WTC11 (cell line): ENCODE measurements at regions not wholly inside any gene's neighbourhood (a gene's known extent, or its start where the extent isn't known, plus 50 kb on each side); places are given as distances from the start of the nearest gene placed in this dataset.

ENCODE experiments used
- ATF6 ChIP-seq: sonication (generic); formaldehyde crosslinking; IDR thresholded peaks from 2 replicates; pipeline ENCODE4 v1.8.1; 2023; ENCODE audit warnings: mild to moderate bottlenecking, missing genetic modification reagents
- CREB1 ChIP-seq: sonication (generic); formaldehyde crosslinking; IDR thresholded peaks from 2 replicates; pipeline ENCODE4 v1.8.0; 2023; ENCODE audit warnings: mild to moderate bottlenecking, missing genetic modification reagents
- CTCF ChIP-seq: fragments of 200-600 bp; IDR thresholded peaks from 2 replicates; pipeline ENCODE4 v1.8.0; 2022; ENCODE audit warnings: antibody characterized with exemption
- ESRRA ChIP-seq: sonication (generic); formaldehyde crosslinking; IDR thresholded peaks from 2 replicates; pipeline ENCODE4 v1.8.1; 2022; ENCODE audit warnings: mild to moderate bottlenecking, missing genetic modification reagents, borderline replicate concordance
- GABPB1 ChIP-seq: sonication (generic); formaldehyde crosslinking; IDR thresholded peaks from 2 replicates; pipeline ENCODE4 v1.8.1; 2023; ENCODE audit warnings: mild to moderate bottlenecking, missing genetic modification reagents
- MAX ChIP-seq: sonication (generic); formaldehyde crosslinking; IDR thresholded peaks from 2 replicates; pipeline ENCODE4 v1.8.0; 2022; ENCODE audit warnings: mild to moderate bottlenecking, missing genetic modification reagents
- MLX ChIP-seq: sonication (generic); formaldehyde crosslinking; IDR thresholded peaks from 2 replicates; pipeline ENCODE4 v1.8.1; 2023; ENCODE audit warnings: mild to moderate bottlenecking, missing genetic modification reagents, moderate library complexity
- NFYB ChIP-seq: sonication (generic); formaldehyde crosslinking; conservative IDR thresholded peaks from 2 replicates; pipeline ENCODE4 v1.8.0; 2022; ENCODE audit warnings: low read depth, missing genetic modification reagents
- PRDM15 ChIP-seq: sonication (generic); formaldehyde crosslinking; IDR thresholded peaks from 2 replicates; pipeline ENCODE4 v1.8.0; 2022; ENCODE audit warnings: missing genetic modification reagents
- SMAD3 ChIP-seq: sonication (generic); formaldehyde crosslinking; IDR thresholded peaks from 2 replicates; pipeline ENCODE4 v1.8.0; 2022; ENCODE audit warnings: missing genetic modification reagents, mild to moderate bottlenecking, borderline replicate concordance
- TEAD1 ChIP-seq: sonication (generic); formaldehyde crosslinking; IDR thresholded peaks from 2 replicates; pipeline ENCODE4 v1.8.0; 2022; ENCODE audit warnings: mild to moderate bottlenecking, missing genetic modification reagents
- USF1 ChIP-seq: sonication (generic); formaldehyde crosslinking; IDR thresholded peaks from 2 replicates; pipeline ENCODE4 v1.8.0; 2022; ENCODE audit warnings: mild to moderate bottlenecking, missing genetic modification reagents

- TF ChIP-seq ATF6 (CRISPR knock-in tag) (no peak), CTCF (no peak), MAX (no peak), MLX (CRISPR knock-in tag) (no peak), ESRRA (CRISPR knock-in tag) (no peak), USF1 (no peak), CREB1 (no peak), NFYB (CRISPR knock-in tag) (no peak), TEAD1 (CRISPR knock-in tag) (no peak), SMAD3 (no peak), GABPB1 (CRISPR knock-in tag) (no peak), PRDM15 (CRISPR knock-in tag) (no peak)
These were observed 93.1 kb downstream of the GALR1 start for GRCh38 chr18:77342736-77343135.
